Thyroid gland (tissue), 4 donors: ENCODE measurements at regions not wholly inside any gene's neighbourhood (a gene's known extent, or its start where the extent isn't known, plus 50 kb on each side); places are given as distances from the start of the nearest gene placed in this dataset.

ENCODE experiments used
- DNase-seq, 2 donors: peaks; one replicate each; pipeline ENCODE4 v3.0.0-alpha.2; 2019
- H3K27ac ChIP-seq, 3 donors: fragments of 200-600 bp; sonication (generic); 1 replicate in 2 of 3; 2 replicates in 1 of 3; pipeline ENCODE4 v1.5.1; 2016 to 2019; ENCODE audit warnings: mild to moderate bottlenecking in 1 of 3, moderate library complexity in 1 of 3
- H3K27me3 ChIP-seq: fragments of 200-600 bp; sonication (generic); one replicate; pipeline ENCODE4 v1.5.1; 2019
- H3K36me3 ChIP-seq, 2 donors: fragments of 200-600 bp; sonication (generic); one replicate each; pipeline ENCODE4 v1.5.1; 2016 to 2019
- H3K4me1 ChIP-seq, 2 donors: fragments of 200-600 bp; sonication (generic); one replicate each; pipeline ENCODE4 v1.5.1; 2017 to 2019
- H3K4me3 ChIP-seq, 3 donors: fragments of 200-600 bp; sonication (generic); replicated peaks in 1 of 3; 1 replicate in 2 of 3; 2 replicates in 1 of 3; pipeline ENCODE4 v1.5.1; 2016; ENCODE audit warnings: mild to moderate bottlenecking in 1 of 3
- H3K9me3 ChIP-seq: fragments of 200-600 bp; sonication (generic); one replicate; pipeline ENCODE4 v1.5.1; 2017
- POLR2A ChIP-seq, 2 donors: fragments of 450-650 bp; IDR thresholded peaks; one replicate each; pipeline ENCODE4 v1.6.1; 2017; ENCODE audit warnings: antibody characterized with exemption in 2 of 2, mild to moderate bottlenecking in 2 of 2, moderate library complexity in 1 of 2
- WGBS, 2 donors: methylation state at CpG; one replicate each; pipeline ENCODE4 v1.1.5; 2017; 5-methylcytosine and 5-hydroxymethylcytosine counted together
- intact Hi-C: fragments of 100-400 bp; cut with DNase I; formaldehyde crosslinking; loops from one replicate; pipeline ENCODE4 v1.15.1; 2023
- TF ChIP-seq, protein P1 (sequence below), 6 experiments: fragments of 200-600 bp in 3 of 6; fragments of 450-650 bp in 3 of 6; sonication (generic) in 3 of 6; IDR thresholded peaks; one replicate each; pipeline ENCODE4 v1.5.1; 2016 to 2019; ENCODE audit warnings: antibody characterized with exemption in 6 of 6, mild to moderate bottlenecking in 2 of 6, inconsistent platforms in 1 of 6, moderate library complexity in 1 of 6

DNA sequence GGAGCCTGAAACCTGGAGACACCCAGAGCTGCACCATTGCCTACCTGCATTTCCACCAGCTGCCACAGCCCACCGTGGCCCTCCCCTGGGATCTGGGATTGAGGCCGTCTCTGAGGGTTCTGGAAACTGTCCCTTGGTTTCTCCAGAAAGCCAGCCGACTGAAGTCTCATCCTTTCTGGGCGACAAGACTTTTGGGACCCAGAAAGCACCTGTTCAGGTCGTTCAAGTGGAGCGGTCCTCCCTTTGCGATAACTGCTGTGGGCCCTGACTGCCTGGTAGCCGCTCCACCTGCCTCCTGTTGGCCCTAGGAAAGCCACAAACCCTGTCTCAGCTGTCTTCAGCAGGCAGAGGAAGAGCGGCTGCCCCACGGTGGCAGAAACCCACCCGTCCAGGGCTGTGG is 346.0 kb upstream of the MKI67 start:
- WGBS, 2 donors: 88 to 95% methylated on average over 11 of the region's 11 CpGs
- no peak for DNase-seq
- intact Hi-C loops: no loop called here
- Histone ChIP-seq H3K4me1 (no peaks in the 10 kb centered on the region), H3K9me3 (no peaks in the 10 kb centered on the region), H3K27ac (no peak overlapping the region), H3K27me3 (no peaks in the 10 kb centered on the region), H3K4me3 (no peak overlapping the region), H3K36me3 (no peaks in the 10 kb centered on the region)
- TF ChIP-seq, protein P1, sequence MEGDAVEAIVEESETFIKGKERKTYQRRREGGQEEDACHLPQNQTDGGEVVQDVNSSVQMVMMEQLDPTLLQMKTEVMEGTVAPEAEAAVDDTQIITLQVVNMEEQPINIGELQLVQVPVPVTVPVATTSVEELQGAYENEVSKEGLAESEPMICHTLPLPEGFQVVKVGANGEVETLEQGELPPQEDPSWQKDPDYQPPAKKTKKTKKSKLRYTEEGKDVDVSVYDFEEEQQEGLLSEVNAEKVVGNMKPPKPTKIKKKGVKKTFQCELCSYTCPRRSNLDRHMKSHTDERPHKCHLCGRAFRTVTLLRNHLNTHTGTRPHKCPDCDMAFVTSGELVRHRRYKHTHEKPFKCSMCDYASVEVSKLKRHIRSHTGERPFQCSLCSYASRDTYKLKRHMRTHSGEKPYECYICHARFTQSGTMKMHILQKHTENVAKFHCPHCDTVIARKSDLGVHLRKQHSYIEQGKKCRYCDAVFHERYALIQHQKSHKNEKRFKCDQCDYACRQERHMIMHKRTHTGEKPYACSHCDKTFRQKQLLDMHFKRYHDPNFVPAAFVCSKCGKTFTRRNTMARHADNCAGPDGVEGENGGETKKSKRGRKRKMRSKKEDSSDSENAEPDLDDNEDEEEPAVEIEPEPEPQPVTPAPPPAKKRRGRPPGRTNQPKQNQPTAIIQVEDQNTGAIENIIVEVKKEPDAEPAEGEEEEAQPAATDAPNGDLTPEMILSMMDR (IDR thresholded peaks at IDR 0.05): no peak
- TF ChIP-seq POLR2A (IDR thresholded peaks at IDR 0.05): no peak

DNA sequence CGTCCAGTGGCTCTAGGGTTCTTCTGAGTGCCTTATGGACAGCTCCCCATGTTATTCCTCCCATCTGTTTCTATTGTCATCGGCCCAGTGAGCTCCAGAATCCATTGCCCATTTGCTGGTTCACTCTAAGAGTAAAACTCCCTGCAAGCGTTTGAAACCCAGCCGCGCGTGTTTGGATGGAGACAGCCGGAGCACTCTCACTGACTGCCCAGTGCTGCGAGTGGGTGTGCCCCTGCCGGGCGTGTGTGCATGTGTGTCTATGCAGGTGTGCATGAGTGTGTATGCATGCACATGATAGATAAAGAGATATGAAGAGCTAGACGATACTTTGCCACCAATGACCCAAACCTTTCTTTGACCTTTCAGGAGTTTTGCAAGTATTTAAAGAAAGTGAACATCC is 347.2 kb upstream of the MKI67 start:
- H3K36me3 ChIP-seq: no peaks in the 10 kb centered on the region
- intact Hi-C loops: no loop called here
- TF ChIP-seq POLR2A (IDR thresholded peaks at IDR 0.05): no peak
- TF ChIP-seq, protein P1 (IDR thresholded peaks at IDR 0.05): no peak
- no peaks in the 10 kb centered on the region for H3K27me3 ChIP-seq
- H3K9me3 ChIP-seq: no peaks in the 10 kb centered on the region
- no peak overlapping the region for H3K27ac ChIP-seq
- no peak overlapping the region for H3K4me3 ChIP-seq
- 78 to 82% methylated on average over 11 of the region's 11 CpGs for WGBS, 2 donors
- no peaks in the 10 kb centered on the region for H3K4me1 ChIP-seq
- DNase-seq: no peak

DNA sequence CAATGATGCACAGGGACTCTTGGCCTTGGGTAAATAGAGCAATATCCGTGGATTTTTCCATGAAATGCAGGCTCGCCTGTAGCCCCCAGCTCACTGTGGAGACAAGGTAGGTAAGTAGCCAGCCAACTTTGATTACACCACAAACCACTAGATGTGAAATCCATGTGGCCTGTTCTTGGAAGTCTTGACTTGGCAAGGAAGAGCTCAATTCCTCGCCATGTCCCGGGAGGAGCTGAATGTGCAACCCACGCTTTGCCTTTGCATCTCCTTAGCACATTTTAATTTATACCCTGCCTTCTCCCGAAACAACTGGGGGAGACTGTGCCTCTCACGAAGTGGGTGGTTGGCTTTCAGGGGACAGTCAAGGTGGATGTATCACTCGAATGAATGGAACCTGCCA is 347.7 kb upstream of the MKI67 start:
- no peak for DNase-seq
- TF ChIP-seq, protein P1 (IDR thresholded peaks at IDR 0.05): no peak
- no peak for TF ChIP-seq POLR2A (IDR thresholded peaks at IDR 0.05)
- no peaks in the 10 kb centered on the region for H3K27me3 ChIP-seq
- no peaks in the 10 kb centered on the region for H3K36me3 ChIP-seq
- no peak overlapping the region for H3K27ac ChIP-seq
- WGBS, 2 donors: 91 to 95% methylated on average over 8 of the region's 8 CpGs
- H3K4me3 ChIP-seq: no peak overlapping the region
- no peaks in the 10 kb centered on the region for H3K4me1 ChIP-seq
- no peaks in the 10 kb centered on the region for H3K9me3 ChIP-seq
- intact Hi-C loops: no loop called here

DNA sequence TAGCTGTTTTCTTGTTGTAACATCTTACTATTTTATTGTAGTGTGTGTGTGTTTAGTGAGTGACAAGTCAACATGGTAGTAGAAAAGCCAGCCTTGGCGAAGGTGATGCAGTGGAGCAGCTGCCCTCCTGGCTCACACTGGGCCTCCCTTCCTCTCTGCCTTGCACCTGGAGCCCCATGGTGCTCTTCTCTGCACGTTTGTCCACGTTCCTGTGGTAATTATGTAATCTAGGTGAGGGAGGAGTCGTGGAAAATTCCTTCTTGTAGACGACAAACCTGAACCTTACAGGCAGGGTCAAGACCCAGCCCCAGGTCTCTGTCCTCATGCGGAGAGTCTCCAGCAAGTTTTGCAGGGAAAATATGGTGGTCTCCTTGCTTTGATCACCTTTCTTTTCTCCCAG is 348.3 kb upstream of the MKI67 start:
- Histone ChIP-seq H3K27me3 (no peaks in the 10 kb centered on the region), H3K9me3 (no peaks in the 10 kb centered on the region), H3K36me3 (no peaks in the 10 kb centered on the region), H3K4me1 (no peaks in the 10 kb centered on the region), H3K4me3 (no peak overlapping the region), H3K27ac (no peak overlapping the region)
- no peak for DNase-seq
- intact Hi-C loops: no loop called here
- TF ChIP-seq, protein P1 (IDR thresholded peaks at IDR 0.05): no peak
- TF ChIP-seq POLR2A (IDR thresholded peaks at IDR 0.05): no peak
- 89 to 91% methylated on average over 6 of the region's 6 CpGs for WGBS, 2 donors

DNA sequence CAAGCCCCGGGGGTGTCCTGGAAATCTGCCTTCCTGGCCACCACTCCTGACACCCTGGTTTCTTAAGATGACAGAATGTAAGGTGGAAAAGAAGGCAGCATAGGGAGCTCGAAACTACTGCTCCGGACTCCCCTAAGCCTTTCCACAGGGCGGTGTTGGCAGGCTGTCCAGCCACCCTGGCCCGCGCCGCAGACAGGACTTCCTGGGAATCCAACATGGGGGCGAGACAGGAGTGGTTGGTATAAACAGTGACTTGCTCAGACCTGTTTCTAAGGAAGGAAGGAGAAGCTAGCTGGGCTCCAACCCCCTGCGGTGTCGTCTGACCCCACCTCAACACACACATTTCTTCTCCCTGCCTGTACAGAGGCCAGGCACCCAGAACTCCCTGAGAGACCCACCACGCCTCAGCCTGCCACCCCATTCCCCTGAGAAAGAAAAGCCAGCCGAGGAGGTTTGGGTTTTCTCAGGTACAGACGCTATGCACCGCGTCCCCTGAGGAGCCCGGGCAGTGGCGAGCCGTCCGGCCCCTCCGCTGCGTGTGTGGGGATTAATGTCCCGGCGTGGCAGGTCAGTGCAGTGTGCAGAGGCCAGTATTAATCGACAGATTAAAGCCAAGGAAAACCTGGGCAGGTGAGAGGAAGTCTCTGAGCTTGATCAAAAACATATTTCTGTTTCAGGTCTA is 349.6 kb upstream of the MKI67 start:
- 83 to 87% methylated on average over 23 to 24 of the region's 24 CpGs for WGBS, 2 donors
- H3K27me3 ChIP-seq: no peaks in the 10 kb centered on the region
- TF ChIP-seq, protein P1 (IDR thresholded peaks at IDR 0.05): no peak
- no peak for TF ChIP-seq POLR2A (IDR thresholded peaks at IDR 0.05)

More for the DNA sequence above, 349.6 kb upstream of the MKI67 start:
- Histone ChIP-seq H3K36me3 (no peaks in the 10 kb centered on the region), H3K4me3 (no peak overlapping the region), H3K4me1 (no peaks in the 10 kb centered on the region), H3K9me3 (no peaks in the 10 kb centered on the region), H3K27ac (no peak overlapping the region)
- no peak for DNase-seq
- intact Hi-C loops: no loop called here
